ENCODE measurements at regions not wholly inside any gene's neighbourhood (a gene's known extent, or its start where the extent isn't known, plus 50 kb on each side); places are given as distances from the start of the nearest gene placed in this dataset.

DNA sequence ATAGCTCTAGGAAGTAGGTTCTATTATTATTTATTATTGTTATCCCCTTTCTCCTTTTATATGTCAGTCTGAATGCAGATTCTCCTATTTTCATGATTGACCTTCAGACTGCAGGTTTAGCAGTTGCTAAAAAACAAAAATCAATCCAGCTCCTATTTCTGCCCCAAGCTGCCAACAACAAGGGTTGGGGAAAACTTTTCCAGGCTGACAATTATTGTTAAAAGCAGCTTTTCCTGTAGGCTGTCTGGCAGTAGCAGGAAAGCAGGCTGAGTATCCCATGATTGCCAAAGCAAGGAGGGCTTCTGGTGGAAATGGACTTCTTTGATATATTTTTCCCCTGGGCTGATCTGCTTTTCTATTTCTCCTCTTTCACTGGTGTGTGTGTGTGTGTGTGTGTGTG lies 78.0 kb upstream of the CTLA4 start:
- TF ChIP-seq, protein P1, sequence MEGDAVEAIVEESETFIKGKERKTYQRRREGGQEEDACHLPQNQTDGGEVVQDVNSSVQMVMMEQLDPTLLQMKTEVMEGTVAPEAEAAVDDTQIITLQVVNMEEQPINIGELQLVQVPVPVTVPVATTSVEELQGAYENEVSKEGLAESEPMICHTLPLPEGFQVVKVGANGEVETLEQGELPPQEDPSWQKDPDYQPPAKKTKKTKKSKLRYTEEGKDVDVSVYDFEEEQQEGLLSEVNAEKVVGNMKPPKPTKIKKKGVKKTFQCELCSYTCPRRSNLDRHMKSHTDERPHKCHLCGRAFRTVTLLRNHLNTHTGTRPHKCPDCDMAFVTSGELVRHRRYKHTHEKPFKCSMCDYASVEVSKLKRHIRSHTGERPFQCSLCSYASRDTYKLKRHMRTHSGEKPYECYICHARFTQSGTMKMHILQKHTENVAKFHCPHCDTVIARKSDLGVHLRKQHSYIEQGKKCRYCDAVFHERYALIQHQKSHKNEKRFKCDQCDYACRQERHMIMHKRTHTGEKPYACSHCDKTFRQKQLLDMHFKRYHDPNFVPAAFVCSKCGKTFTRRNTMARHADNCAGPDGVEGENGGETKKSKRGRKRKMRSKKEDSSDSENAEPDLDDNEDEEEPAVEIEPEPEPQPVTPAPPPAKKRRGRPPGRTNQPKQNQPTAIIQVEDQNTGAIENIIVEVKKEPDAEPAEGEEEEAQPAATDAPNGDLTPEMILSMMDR (IDR thresholded peaks at IDR 0.05; ENCODE audit: extremely low read depth, insufficient read depth, missing control alignments): no peak
- DNase-seq (ENCODE audit: low spot score): no peak
- in situ Hi-C loops (cut with MboI; ENCODE audit: low pct_unique_long_range_greater_than_20kb, low sequenced_read_pairs, unreplicated experiment): no loop called here

DNA sequence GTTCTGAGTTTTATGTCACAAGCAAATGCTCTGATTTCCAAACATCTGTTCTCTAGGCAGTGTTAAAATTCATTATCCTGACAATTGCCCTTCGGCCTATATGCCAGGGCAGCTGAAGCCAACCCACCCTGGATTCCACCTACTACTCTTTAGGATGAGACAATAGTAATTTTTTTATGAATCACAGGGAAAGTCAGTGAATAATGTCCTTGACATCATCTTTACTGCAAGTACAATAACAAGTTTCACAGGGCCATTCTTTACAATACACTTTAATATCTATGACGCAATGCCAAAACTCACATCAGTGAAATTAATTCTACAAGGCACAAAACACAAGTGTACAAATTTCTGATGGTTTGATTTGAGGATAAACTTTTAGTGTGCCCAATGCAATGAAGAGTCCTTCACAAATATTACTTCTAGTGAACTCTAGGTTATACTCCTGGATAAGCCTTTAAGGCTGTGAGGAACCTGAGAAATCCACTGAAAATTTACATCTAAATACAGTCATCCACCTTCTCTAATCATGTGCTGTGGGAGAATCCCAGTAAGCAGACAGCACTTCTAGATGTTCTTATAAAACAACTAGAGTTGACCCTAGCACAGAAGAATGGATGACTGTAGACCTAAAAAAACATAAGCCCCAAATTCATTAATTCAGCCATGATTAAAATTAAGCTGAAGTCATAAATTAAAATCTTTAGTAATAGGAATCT lies 77.3 kb upstream of the CTLA4 start:
- no peak for DNase-seq (ENCODE audit: low spot score)
- in situ Hi-C loops (cut with MboI; ENCODE audit: low pct_unique_long_range_greater_than_20kb, low sequenced_read_pairs, unreplicated experiment): no loop called here
- TF ChIP-seq, protein P1 (IDR thresholded peaks at IDR 0.05; ENCODE audit: extremely low read depth, insufficient read depth, missing control alignments): no peak

DNA sequence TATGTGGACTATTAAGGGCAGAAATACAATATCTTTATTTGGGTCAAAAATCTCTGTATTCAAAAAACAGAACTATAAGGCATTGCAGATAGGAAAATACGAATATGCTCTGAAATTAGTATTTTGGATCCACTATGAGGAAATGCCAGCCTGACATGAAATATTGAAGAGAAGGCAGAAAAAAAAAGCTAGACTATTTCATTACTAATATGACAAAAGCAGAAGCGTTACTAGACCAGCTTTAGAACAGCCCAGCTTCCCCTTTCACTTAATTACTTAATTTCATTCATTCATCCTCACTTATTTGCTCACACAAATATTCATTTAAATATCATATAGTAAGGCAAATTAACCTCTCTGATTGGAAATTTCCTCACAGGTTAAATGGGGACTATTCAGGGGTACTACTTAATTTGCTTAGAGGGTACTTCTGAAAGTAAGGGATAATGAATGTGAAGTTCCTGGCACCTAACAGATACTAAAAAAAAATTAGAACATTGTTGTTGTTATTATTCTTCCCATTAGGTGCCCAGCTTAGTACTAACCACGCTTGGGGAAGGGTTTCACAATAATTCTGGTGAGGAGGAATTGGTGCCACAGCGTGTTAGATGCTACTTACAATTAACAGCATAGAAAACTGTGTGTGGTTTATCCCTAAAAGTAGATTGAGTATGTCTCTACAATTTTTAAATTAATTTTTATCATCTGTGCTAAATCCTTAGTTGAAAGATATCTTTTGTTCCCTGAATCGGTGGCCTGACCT lies 71.1 kb upstream of the CTLA4 start:
- DNase-seq (ENCODE audit: low spot score): no peak
- in situ Hi-C loops (cut with MboI; ENCODE audit: low pct_unique_long_range_greater_than_20kb, low sequenced_read_pairs, unreplicated experiment): no loop called here
- TF ChIP-seq, protein P1 (IDR thresholded peaks at IDR 0.05; ENCODE audit: extremely low read depth, insufficient read depth, missing control alignments): no peak

DNA sequence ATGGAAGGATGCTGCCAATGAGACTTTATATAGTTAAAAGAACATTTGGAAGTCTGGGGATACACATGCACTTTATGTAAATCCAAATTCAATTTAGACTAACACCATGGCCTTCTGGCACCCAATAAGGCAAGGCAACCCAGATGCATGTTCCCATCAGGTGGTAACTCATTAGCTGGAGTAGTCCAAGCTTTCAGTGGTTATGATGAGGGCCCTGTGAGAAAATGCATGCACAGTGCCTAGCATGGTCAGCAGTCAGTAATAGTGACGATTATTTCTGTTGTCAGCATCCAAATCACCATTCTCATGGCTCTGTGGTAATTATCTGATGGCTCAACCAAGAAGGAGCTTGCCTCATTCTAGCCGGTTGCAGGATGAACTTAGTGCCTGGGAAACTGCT lies 70.3 kb upstream of the CTLA4 start:
- DNase-seq (ENCODE audit: low spot score): no peak
- TF ChIP-seq, protein P1 (IDR thresholded peaks at IDR 0.05; ENCODE audit: extremely low read depth, insufficient read depth, missing control alignments): no peak
- in situ Hi-C loops (cut with MboI; ENCODE audit: low pct_unique_long_range_greater_than_20kb, low sequenced_read_pairs, unreplicated experiment): no loop called here

DNA sequence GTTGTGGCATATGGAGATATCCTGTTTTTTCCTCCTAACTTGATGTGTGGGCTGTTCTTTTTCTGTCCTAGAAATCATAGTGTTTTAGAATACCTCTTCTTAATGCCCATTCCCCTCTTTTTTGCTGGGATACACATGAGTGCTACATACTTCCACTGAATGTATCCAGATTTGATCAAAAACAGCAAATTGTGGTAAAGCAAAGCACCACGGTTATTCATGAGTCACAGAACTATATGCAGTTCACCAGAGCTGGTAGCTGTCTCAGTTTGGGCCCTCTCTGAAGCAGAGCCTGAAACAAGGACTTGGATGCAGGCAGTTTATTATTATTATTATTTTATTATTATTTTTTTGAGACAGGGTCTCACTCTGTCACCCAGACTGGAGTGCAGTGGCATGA lies 69.9 kb upstream of the CTLA4 start:
- TF ChIP-seq, protein P1 (IDR thresholded peaks at IDR 0.05; ENCODE audit: extremely low read depth, insufficient read depth, missing control alignments): no peak
- in situ Hi-C loops (cut with MboI; ENCODE audit: low pct_unique_long_range_greater_than_20kb, low sequenced_read_pairs, unreplicated experiment): no loop called here
- DNase-seq (ENCODE audit: low spot score): no peak

DNA sequence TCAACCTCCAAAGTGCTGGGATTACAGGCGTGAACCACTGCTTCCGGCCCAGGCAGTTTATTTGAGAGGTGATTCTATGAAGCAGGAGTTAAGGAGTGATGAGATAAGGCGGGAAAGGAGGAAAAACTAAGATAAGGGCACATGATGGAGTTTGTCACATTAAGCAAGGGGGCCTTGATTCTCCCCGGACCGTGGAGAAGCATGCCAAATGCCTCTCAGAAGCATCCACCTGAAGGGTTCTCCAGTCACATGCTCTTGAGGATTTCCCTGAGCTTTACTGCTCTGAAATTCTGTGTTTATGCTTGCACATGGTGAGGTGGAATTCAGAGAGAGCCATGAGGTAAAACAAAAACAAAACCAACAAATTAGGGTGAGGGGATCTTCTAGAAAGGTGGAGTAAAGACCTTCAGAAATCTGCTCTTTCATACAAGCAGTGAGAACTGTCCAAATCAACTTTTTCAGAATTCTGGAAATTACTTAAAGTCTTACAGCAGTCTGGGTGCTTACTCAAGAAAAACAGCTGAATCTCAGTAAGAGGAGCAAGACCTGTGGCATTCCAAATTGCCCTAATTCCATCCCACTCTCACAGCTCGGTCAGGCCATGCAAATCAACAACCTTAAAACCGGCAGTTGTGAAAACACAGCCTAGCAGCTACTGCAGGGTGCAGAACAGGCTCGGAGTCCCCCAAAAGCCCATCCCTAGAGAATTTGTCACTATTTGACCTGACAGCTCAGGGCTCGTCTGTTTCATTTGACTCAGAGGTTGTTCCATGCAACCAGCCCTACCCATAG lies 69.1 kb upstream of the CTLA4 start:
- in situ Hi-C loops (cut with MboI; ENCODE audit: low pct_unique_long_range_greater_than_20kb, low sequenced_read_pairs, unreplicated experiment): no loop called here
- TF ChIP-seq, protein P1 (IDR thresholded peaks at IDR 0.05; ENCODE audit: extremely low read depth, insufficient read depth, missing control alignments): no peak
- DNase-seq (ENCODE audit: low spot score): no peak
